DND-41 (cell line): ENCODE measurements at regions not wholly inside any gene's neighbourhood (a gene's known extent, or its start where the extent isn't known, plus 50 kb on each side); places are given as distances from the start of the nearest gene placed in this dataset.

ENCODE experiments used
- ATAC-seq: fragments of 200-7000 bp; cut with Tn5 transposase; 3 replicates; pipeline ENCODE4 v1.9.1; 2021; ENCODE audit warnings: low read depth; ENCODE audit not compliant: insufficient read depth
- DNase-seq: peaks from one replicate; pipeline ENCODE4 v3.0.0-alpha.2; 2020
- H2AFZ ChIP-seq: 2 replicates; pipeline ENCODE4 v1.6.0; 2012; ENCODE audit warnings: low read depth, low read length
- H3K27ac ChIP-seq: 2 replicates; pipeline ENCODE4 v1.5.1; 2012; ENCODE audit warnings: low read length, inconsistent platforms
- H3K27me3 ChIP-seq: fragments of 200-600 bp; sonication (generic); 2 replicates; pipeline ENCODE4 v1.6.0; 2012; ENCODE audit warnings: low read length, mild to moderate bottlenecking, inconsistent platforms; ENCODE audit not compliant: insufficient read depth, poor library complexity
- H3K36me3 ChIP-seq: 2 replicates; pipeline ENCODE4 v1.5.1; 2012; ENCODE audit warnings: low read length, inconsistent platforms; ENCODE audit not compliant: insufficient read depth
- H3K4me1 ChIP-seq: 2 replicates; pipeline ENCODE4 v1.5.1; 2012; ENCODE audit warnings: mild to moderate bottlenecking, low read length; ENCODE audit not compliant: insufficient read depth
- H3K4me2 ChIP-seq: 2 replicates; pipeline ENCODE4 v1.6.0; 2012; ENCODE audit warnings: mild to moderate bottlenecking, moderate library complexity, low read length, inconsistent platforms; ENCODE audit not compliant: insufficient read depth
- H3K4me3 ChIP-seq, 2 experiments: fragments of 200-600 bp in 1 of 2; shearing (Covaris generic) in 1 of 2; 2 replicates each; pipeline ENCODE4 v1.5.1; 2012 to 2016; ENCODE audit warnings: inconsistent platforms in 2 of 2, low read length in 2 of 2, mild to moderate bottlenecking in 2 of 2, low read depth in 1 of 2, moderate library complexity in 1 of 2
- H3K79me2 ChIP-seq: 2 replicates; pipeline ENCODE4 v1.6.0; 2012; ENCODE audit warnings: low read length, inconsistent platforms; ENCODE audit not compliant: insufficient read depth
- H3K9ac ChIP-seq: 2 replicates; pipeline ENCODE4 v1.6.0; 2012; ENCODE audit warnings: low read depth, mild to moderate bottlenecking, inconsistent platforms, low read length, moderate library complexity
- H3K9me3 ChIP-seq: 2 replicates; pipeline ENCODE4 v1.5.1; 2012; ENCODE audit warnings: low read length, moderate library complexity, mild to moderate bottlenecking, inconsistent platforms; ENCODE audit not compliant: insufficient read depth, severe bottlenecking
- H4K20me1 ChIP-seq: 2 replicates; pipeline ENCODE4 v1.6.0; 2012; ENCODE audit warnings: low read length; ENCODE audit not compliant: insufficient read depth
- CTCF ChIP-seq: IDR thresholded peaks from 2 replicates; pipeline ENCODE4 v1.5.1; 2012; ENCODE audit warnings: borderline replicate concordance, low read length, moderate library complexity, mild to moderate bottlenecking; ENCODE audit not compliant: poor library complexity, severe bottlenecking; ENCODE audit errors: extremely low read depth
- EZH2 ChIP-seq: IDR thresholded peaks from 3 replicates; pipeline ENCODE4 v1.6.1; 2012; ENCODE audit warnings: borderline replicate concordance, low read depth, mild to moderate bottlenecking, moderate library complexity, low read length, inconsistent platforms; ENCODE audit not compliant: severe bottlenecking

GRCh38 chr5:175088963-175089362, 355.0 kb downstream of the DRD1 start:
- no peaks in the 10 kb centered on the region for H3K27me3 ChIP-seq
- DNase-seq (no peak), ATAC-seq (no peak)
- no peak for TF ChIP-seq CTCF
- TF ChIP-seq EZH2, result no peak
- H3K4me2 ChIP-seq, result no peak overlapping the region
- no peaks in the 10 kb centered on the region for H3K36me3 ChIP-seq
- no peak overlapping the region for H3K27ac ChIP-seq
- no peaks in the 10 kb centered on the region for H3K79me2 ChIP-seq
- no peaks in the 10 kb centered on the region for H3K9me3 ChIP-seq
- no peak overlapping the region for H2AFZ ChIP-seq
- H3K4me1 ChIP-seq, result no peaks in the 10 kb centered on the region
- H3K9ac ChIP-seq, result no peak overlapping the region
- H3K4me3 ChIP-seq, result no peak overlapping the region
- H4K20me1 ChIP-seq, result no peaks in the 10 kb centered on the region

- no peak overlapping the region for H3K9ac ChIP-seq
- no peaks in the 10 kb centered on the region for H3K36me3 ChIP-seq
- H2AFZ ChIP-seq, result no peak overlapping the region
- DNase-seq (no peak), ATAC-seq (no peak)
- H3K79me2 ChIP-seq, result no peaks in the 10 kb centered on the region
- no peaks in the 10 kb centered on the region for H3K9me3 ChIP-seq
- H3K4me2 ChIP-seq, result no peak overlapping the region
- no peaks in the 10 kb centered on the region for H3K27me3 ChIP-seq
- no peaks in the 10 kb centered on the region for H3K4me1 ChIP-seq
- H3K4me3 ChIP-seq, result no peak overlapping the region
- no peaks in the 10 kb centered on the region for H4K20me1 ChIP-seq
- TF ChIP-seq CTCF (no peak), EZH2 (no peak)
- no peak overlapping the region for H3K27ac ChIP-seq
Observed at GRCh38 chr5:175082866-175083590, 358.6 kb downstream of the MSX2 start.

- no peaks in the 10 kb centered on the region for H3K4me1 ChIP-seq
- no peak for ATAC-seq
Observed at GRCh38 chr5:175082346-175082745, 358.0 kb downstream of the MSX2 start.

More at GRCh38 chr5:175082346-175082745, 358.0 kb downstream of the MSX2 start:
- Histone ChIP-seq H3K9me3 (no peaks in the 10 kb centered on the region), H3K4me3 (no peak overlapping the region), H3K4me2 (no peak overlapping the region), H3K9ac (no peak overlapping the region), H4K20me1 (no peaks in the 10 kb centered on the region), H3K79me2 (no peaks in the 10 kb centered on the region), H2AFZ (no peak overlapping the region), H3K36me3 (no peaks in the 10 kb centered on the region), H3K27ac (no peak overlapping the region), H3K27me3 (no peaks in the 10 kb centered on the region)
- TF ChIP-seq CTCF, result no peak
- no peak for TF ChIP-seq EZH2
- no peak for DNase-seq
